ENCODE measurements at regions not wholly inside any gene's neighbourhood (a gene's known extent, or its start where the extent isn't known, plus 50 kb on each side); places are given as distances from the start of the nearest gene placed in this dataset.

- no peak overlapping the region for H3K4me3 Mint-ChIP-seq
Measured at GRCh38 chr7:136693166-136694119, 175.0 kb upstream of the CHRM2 start.

GRCh38 chr7:136692221-136692620 is 176.2 kb upstream of the CHRM2 start:
- Mint-ChIP-seq H3K9me3 (no peaks in the 10 kb centered on the region), H3K27ac (no peak overlapping the region), H3K4me3 (no peak overlapping the region), H3K27me3 (no peaks in the 10 kb centered on the region), H3K36me3 (no peaks in the 10 kb centered on the region), H3K4me1 (no peaks in the 10 kb centered on the region)
- DNase-seq (no peak), ATAC-seq (ENCODE audit: low read depth) (no peak)
- POLR2A ChIA-PET, result no interaction called here

More at GRCh38 chr7:136693166-136694119, 175.0 kb upstream of the CHRM2 start:
- H3K27ac Mint-ChIP-seq, result no peak overlapping the region
- H3K36me3 Mint-ChIP-seq, result no peaks in the 10 kb centered on the region
- ATAC-seq (ENCODE audit: low read depth), result no peak
- no peak for DNase-seq
- no peaks in the 10 kb centered on the region for H3K27me3 Mint-ChIP-seq
- no peaks in the 10 kb centered on the region for H3K9me3 Mint-ChIP-seq
- POLR2A ChIA-PET, result no interaction called here
- no peaks in the 10 kb centered on the region for H3K4me1 Mint-ChIP-seq

DNA sequence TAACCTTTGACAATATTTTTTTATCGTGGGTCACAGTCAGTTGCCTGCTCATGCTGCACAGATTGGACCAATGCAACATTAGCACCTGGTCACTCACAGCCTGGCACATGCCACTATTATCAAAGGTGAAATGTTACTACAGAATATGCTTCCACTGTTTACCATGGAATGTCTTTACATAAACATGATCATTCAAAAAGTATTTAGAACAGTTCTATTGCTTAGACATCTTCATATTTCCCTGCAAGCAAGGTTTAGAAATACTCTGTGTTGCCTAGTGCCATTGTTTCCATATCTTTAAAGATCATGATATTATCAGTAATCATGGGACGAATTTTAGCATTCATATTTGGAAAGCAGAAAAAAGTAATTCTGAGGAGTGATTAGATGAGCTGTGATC is 179.9 kb upstream of the CHRM2 start:
- ATAC-seq (ENCODE audit: low read depth) (no peak), DNase-seq (no peak)
- Mint-ChIP-seq H3K4me1 (no peaks in the 10 kb centered on the region), H3K4me3 (no peak overlapping the region), H3K36me3 (no peaks in the 10 kb centered on the region), H3K27me3 (no peaks in the 10 kb centered on the region), H3K9me3 (no peaks in the 10 kb centered on the region), H3K27ac (no peak overlapping the region)
- POLR2A ChIA-PET, result no interaction called here

GRCh38 chr7:136687693-136688322 is 180.6 kb upstream of the CHRM2 start:
- Mint-ChIP-seq H3K4me1 (no peaks in the 10 kb centered on the region), H3K27me3 (no peaks in the 10 kb centered on the region), H3K27ac (no peak overlapping the region), H3K36me3 (no peaks in the 10 kb centered on the region), H3K4me3 (no peak overlapping the region), H3K9me3 (no peaks in the 10 kb centered on the region)
- POLR2A ChIA-PET, result no interaction called here
- no peak for DNase-seq
- no peak for ATAC-seq (ENCODE audit: low read depth)

DNA sequence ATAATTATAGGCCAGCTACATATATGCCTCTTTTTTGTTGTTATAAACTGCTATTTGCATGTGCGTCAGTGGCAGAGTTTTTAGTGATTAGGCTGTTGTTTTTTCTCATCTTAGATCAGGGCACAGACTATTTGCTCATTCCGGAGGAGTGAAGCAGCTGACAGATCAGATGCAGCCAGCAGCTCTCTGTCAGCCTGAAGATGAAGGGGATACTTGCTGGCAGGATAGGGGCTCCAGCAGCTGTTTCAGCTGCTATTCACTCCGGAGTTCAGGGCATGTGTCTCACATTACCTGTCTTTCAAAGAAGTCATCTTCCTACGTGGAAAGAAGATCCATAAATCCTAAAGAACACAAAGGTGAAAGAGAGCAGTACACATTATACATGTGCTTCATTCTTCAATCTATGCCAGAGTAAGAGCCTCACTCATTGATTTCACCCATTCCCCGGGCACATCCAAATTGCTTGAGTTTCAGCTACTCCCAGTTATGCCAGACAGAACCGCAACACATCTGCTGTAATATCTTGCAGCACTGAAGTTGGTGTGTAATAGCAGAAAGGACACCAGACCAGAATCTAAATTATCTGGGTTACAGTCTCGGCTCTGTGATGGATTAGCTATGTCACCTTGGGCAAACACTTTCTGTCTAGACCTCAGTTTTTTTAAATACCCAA is 182.8 kb upstream of the CHRM2 start:
- Mint-ChIP-seq H3K36me3 (no peaks in the 10 kb centered on the region), H3K27me3 (no peaks in the 10 kb centered on the region), H3K9me3 (no peaks in the 10 kb centered on the region), H3K4me3 (no peak overlapping the region), H3K27ac (no peak overlapping the region), H3K4me1 (no peaks in the 10 kb centered on the region)
- no peak for ATAC-seq (ENCODE audit: low read depth)
- no peak for DNase-seq
- POLR2A ChIA-PET, result no interaction called here

DNA sequence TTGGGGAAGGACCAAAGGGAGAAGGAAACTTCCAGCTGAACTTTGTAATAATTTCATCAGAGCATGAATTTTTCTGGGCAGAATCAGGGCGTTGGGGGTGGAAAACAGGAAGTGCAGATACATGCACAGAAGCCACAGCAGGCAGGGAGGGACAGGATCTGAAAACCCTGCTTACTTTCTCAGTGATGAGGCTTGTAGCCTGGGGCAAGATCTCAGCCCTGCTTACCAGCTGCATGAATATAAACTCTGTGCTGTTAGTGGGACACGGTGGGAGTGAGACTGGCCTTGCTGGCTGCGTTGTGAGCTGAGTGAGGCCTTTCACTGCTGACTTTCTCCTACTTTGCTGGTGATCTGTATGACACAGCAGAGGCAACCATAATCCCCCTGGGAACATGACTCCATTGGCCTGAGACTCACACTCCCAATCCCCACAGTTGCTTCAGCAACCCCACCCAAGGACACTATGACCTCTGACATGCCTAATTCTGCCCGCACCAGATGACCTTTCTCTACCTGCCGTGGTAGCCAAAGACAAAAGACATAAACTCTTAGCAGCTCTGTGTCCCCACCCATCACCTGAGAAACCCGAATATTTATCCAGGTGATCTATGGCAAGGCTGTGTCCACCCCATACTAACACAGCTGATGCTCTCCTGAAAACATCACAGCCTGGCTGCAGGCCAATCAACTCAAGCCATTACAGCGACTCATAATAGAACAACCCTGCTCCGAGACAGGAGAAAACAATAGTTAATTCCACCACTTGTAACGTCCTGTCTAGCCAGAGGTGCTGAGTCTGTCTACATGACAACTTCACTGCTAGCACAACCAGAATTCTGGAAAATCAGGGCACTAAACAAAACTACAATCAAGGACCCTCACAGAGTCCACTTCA is 190.7 kb upstream of the CHRM2 start:
- Mint-ChIP-seq H3K27me3 (no peaks in the 10 kb centered on the region), H3K9me3 (peaks cover 5% of the 10 kb centered on the region), H3K36me3 (no peaks in the 10 kb centered on the region), H3K4me3 (no peak overlapping the region), H3K4me1 (no peaks in the 10 kb centered on the region), H3K27ac (no peak overlapping the region)
- ATAC-seq (ENCODE audit: low read depth) (no peak), DNase-seq (no peak)
- POLR2A ChIA-PET, result no interaction called here

GRCh38 chr7:136667584-136667983 is 200.9 kb upstream of the CHRM2 start:
- H3K27me3 Mint-ChIP-seq, result no peaks in the 10 kb centered on the region
- no peaks in the 10 kb centered on the region for H3K4me1 Mint-ChIP-seq
- no peaks in the 10 kb centered on the region for H3K36me3 Mint-ChIP-seq
- peaks cover 5% of the 10 kb centered on the region for H3K9me3 Mint-ChIP-seq
- POLR2A ChIA-PET, result no interaction called here
- DNase-seq (no peak), ATAC-seq (ENCODE audit: low read depth) (no peak)
- no peak overlapping the region for H3K4me3 Mint-ChIP-seq
- H3K27ac Mint-ChIP-seq, result no peak overlapping the region

DNA sequence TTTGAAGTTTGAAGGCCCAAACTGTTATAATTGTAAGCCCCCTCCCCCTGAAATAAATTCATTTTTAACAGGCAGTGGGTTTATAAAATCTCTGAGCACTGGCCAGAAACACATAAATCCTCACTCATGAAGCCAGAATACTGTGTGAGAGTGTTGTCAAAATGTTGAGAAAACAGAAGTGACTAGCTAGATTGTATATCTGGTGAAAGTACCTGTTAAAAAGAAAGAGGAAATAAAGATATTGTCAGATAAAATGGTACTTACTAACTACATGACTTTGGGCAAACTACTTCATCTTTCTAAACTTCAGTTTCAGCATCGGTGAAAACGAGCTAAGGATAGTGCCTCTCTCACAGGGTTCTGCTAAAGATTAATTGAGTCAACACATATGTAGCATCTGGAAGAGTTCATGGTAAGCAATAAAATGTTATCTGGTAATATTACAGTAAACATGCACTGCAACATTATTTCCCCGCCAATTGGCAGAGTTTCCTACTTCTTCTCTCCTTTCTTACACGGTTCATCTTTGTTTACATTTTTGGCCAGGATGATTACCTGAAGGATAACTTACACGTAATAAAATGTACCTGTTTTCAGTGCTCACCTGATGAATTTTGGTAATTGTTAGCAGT is 202.5 kb upstream of the CHRM2 start:
- Mint-ChIP-seq H3K9me3 (no peaks in the 10 kb centered on the region), H3K36me3 (no peaks in the 10 kb centered on the region), H3K27ac (no peak overlapping the region), H3K4me3 (no peak overlapping the region), H3K27me3 (no peaks in the 10 kb centered on the region), H3K4me1 (no peaks in the 10 kb centered on the region)
- ATAC-seq (ENCODE audit: low read depth) (no peak), DNase-seq (no peak)
- POLR2A ChIA-PET, result no interaction called here

DNA sequence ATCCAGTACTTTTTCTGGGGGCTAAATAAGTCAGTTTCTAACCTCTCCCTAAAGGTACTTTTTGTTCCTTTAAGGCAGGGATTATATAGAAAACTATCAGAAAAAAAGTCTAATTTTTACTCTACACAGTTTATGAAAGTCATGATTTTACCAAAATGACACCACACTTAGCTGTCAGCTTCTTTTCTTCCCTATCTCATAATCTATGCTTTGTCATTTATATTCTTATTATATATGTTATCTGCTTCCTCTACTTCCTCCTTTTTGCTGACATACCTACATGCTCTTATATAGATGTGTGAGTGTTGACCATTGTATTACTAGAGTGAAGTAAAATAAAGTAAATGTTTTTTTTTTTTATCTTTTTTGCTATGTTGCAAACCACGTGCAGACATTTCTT is 203.9 kb upstream of the CHRM2 start:
- H3K9me3 Mint-ChIP-seq, result no peaks in the 10 kb centered on the region
- no peaks in the 10 kb centered on the region for H3K27me3 Mint-ChIP-seq
- H3K27ac Mint-ChIP-seq, result no peak overlapping the region
- POLR2A ChIA-PET, result no interaction called here
- DNase-seq, result no peak
- no peaks in the 10 kb centered on the region for H3K4me1 Mint-ChIP-seq
- no peaks in the 10 kb centered on the region for H3K36me3 Mint-ChIP-seq
- ATAC-seq (ENCODE audit: low read depth), result no peak
- H3K4me3 Mint-ChIP-seq, result no peak overlapping the region

DNA sequence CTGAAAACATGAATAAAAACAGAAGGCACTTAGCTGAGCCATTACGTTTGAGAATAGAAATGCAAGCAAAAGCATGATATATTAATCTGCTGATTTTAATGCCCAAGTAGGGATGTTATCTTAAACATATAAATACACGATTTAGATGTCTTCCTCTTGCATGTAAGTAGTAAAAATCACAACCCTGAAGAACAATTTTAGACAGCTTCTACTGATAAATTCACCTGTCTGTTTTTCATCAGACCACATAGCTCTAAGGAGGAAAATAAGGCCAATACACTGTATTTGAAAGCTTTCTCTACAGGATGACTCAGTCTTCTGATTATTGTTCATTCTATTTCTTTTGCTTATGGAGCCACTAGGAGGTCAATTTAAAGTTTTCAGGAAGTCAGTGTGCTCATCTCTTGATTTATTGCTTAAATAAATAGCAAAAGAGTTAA is 210.9 kb upstream of the CHRM2 start:
- Mint-ChIP-seq H3K27me3 (no peaks in the 10 kb centered on the region), H3K27ac (no peak overlapping the region), H3K36me3 (no peaks in the 10 kb centered on the region), H3K4me1 (no peaks in the 10 kb centered on the region), H3K4me3 (no peak overlapping the region), H3K9me3 (peaks cover 2% of the 10 kb centered on the region)
- ATAC-seq (ENCODE audit: low read depth) (no peak), DNase-seq (no peak)
- POLR2A ChIA-PET, result no interaction called here

- POLR2A ChIA-PET, result no interaction called here
- ATAC-seq (ENCODE audit: low read depth) (no peak), DNase-seq (no peak)
- Mint-ChIP-seq H3K4me3 (no peak overlapping the region), H3K27ac (no peak overlapping the region), H3K9me3 (peaks cover 2% of the 10 kb centered on the region), H3K4me1 (no peaks in the 10 kb centered on the region), H3K27me3 (no peaks in the 10 kb centered on the region), H3K36me3 (no peaks in the 10 kb centered on the region)
Measured at GRCh38 chr7:136656516-136656915, 211.9 kb upstream of the CHRM2 start.

- Mint-ChIP-seq H3K4me3 (no peak overlapping the region), H3K4me1 (no peaks in the 10 kb centered on the region), H3K27me3 (no peaks in the 10 kb centered on the region), H3K27ac (no peak overlapping the region), H3K9me3 (peaks cover 2% of the 10 kb centered on the region), H3K36me3 (no peaks in the 10 kb centered on the region)
- ATAC-seq (ENCODE audit: low read depth), result no peak
- POLR2A ChIA-PET, result no interaction called here
- DNase-seq, result no peak
Measured at GRCh38 chr7:136655414-136655813, 213.0 kb upstream of the CHRM2 start.

DNA sequence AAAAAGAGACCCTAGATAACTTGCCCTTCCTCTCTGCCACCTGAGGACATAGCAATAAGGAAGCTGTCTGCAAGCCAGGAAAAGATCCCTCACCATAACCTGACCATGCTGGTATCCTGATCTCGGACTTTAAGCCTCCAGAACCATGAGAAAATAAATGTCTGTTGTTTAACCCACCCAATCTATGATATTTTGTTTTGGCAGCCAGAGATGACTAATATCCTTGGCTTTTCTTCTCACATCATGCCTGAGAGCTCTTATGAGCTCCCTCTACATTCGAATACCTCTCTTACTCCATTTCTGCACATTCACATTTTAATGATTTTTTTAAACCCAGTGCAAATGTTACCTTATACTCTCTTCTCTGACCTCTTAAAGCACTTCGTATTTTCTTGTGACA is 214.0 kb upstream of the CHRM2 start:
- Mint-ChIP-seq H3K9me3 (peaks cover 2% of the 10 kb centered on the region), H3K4me3 (no peak overlapping the region), H3K27ac (no peak overlapping the region), H3K36me3 (no peaks in the 10 kb centered on the region), H3K4me1 (no peaks in the 10 kb centered on the region), H3K27me3 (no peaks in the 10 kb centered on the region)
- no peak for ATAC-seq (ENCODE audit: low read depth)
- no peak for DNase-seq
- POLR2A ChIA-PET, result no interaction called here

Data from activated naive CD8-positive, alpha-beta T cell treated with anti-CD3 and anti-CD28 coated beads, Interleukin-2, amount 10 ng/mL, durations not matched to agents 7 days and 5 days (primary cell).